T-helper 9 cell (primary cell): ENCODE measurements at regions not wholly inside any gene's neighbourhood (a gene's known extent, or its start where the extent isn't known, plus 50 kb on each side); places are given as distances from the start of the nearest gene placed in this dataset.

ENCODE experiments used
- DNase-seq: peaks from one replicate; pipeline ENCODE4 v3.0.0-alpha.2; 2020

DNA sequence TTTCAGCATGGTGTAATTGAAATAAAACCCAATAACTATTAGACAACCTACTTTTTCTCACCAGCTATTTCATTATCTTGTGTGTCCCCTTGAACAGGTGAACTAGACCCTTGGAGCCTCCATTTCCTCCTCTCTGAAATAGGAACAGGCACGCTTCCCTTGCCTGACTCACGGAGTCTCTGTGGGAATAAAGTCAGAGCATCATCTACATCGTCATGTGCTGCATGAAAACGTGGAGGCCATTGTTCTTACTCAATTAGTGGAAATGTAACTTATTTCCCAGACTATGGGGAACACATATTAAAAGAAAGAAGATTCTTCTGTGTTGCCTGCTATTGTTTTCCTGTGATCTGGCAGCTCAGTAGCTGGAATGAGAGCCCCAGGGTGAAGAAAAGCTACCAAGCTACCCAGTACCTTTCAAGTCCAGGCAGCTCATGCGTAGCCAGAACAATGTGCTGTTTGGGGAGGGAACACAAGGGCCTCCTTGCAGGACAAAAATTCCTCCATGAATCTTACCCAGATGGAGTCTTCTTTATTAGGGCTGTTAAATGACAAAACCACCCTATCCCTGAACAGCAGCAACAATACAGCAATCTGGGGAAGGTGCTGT, 59.8 kb downstream of the SOX11 start:
- no peak for DNase-seq

DNA sequence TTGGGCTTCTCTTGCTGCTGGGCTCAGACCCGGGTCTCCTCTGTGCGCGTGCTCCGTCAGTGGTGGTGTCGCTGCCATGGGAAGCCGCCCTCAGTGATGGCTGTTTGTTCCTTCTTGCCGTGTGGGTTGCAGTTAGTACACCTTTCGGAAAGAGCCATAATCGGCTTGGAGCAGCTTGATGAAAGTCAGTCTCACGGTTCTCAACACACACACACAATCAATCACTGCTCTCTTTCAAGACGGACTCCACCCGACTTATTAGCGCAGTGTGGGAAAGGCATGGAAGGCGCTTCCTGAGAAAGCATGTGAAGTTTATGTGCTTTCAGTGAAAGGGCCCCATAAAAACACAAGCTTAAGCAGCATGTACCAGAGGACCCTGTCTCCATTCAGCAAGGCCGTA, 64.1 kb downstream of the SOX11 start:
- no peak for DNase-seq

DNA sequence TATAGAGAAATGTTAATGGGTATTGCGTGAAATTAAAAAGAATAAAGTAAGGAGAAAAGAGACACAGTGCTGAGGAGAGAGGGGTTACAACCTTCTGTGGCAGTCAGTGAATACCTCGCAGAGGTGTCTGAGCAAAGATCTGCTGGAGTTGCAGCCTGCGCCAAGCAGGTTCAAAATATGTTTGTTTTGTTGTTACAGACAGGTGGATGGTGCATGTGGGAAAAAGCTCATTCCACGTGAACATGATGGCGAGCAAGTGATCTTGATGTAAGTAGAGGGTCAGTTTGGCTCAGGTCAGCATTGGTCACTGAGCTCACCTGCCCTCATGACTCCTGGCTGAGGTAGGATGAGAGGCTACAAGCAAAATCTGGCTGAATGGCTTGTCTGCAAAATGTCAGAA, 66.2 kb downstream of the SOX11 start:
- no peak for DNase-seq

DNA sequence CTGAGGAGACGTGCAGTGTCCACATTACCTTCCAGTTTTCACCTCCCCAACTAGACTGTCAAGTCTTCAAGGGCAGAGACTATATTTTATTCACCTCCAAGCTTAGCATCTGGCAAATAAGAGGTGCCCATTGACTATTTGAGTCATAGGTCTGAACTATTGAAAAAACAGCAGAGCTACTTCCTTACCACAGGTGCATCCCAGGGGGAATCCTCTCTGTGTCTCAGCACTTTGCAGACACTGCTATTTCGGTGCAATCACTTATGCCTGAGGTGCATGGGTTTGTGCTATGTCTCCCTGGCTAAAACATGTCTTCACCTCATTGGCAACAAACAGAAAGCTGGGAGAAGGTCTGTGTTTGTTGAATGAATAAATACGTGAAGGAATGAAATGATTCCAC, 67.8 kb downstream of the SOX11 start:
- DNase-seq: no peak

DNA sequence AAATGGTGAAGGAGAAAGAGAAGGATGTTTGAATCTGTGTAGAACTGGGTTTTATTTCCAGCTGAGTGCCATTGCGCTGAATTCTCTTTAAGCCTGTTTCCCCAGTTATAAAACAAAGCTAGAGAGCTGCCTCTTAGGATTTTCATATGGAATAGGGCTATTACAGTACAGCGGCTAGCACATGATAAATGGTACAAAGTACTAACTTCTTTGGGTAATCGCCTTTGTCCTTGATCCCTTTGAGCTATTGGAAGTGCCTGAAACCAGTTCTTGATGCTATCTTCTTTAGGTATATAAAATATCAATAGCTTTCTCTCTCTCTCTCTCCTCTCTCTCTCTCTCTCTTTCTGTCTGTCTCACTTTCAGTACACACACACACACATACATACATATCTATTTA, 71.3 kb downstream of the SOX11 start:
- DNase-seq: no peak

DNA sequence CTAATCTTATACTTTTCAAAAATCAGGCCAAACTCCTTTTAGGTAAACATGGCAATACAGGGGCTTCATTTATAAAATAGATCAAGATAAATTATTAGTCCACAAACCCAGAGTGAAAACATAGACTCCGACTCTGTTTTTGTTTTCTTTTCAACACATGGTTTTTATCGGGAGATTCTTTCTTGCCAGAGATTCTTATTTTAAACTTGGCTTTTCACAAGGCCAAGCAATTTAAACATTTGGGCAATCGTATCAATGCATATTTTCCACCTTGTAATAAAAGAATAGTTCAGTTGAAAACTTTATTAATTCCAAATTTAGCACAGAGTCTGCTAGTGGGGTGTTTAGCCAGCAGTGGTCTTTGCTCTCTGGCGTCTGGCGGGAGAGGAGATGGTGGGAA, 71.9 kb downstream of the SOX11 start:
- DNase-seq: no peak

- DNase-seq: no peak
Observed at GRCh38 chr2:5766056-5766455, 73.9 kb downstream of the SOX11 start.

GRCh38 chr2:5766561-5766960, 74.4 kb downstream of the SOX11 start:
- no peak for DNase-seq

DNA sequence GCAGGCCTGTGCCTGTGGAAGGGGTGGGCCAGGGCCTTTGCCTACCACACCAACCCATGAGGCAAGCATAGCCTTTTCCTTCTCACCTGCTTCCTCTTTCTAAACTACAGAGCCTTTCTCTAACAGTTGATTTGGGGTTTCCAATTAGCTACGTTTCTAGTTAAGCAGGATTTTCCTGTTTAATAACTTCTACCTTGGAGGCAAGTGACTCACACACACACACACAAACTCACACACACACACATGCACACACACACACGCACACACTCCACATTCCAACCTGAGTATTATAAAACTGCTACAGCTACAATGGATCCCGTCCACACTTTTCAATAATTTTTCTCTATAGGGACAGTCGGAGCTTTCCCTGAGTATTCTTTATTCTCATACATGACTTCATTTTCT, 84.9 kb downstream of the SOX11 start:
- no peak for DNase-seq

GRCh38 chr2:5781679-5782078, 89.5 kb downstream of the SOX11 start:
- no peak for DNase-seq

DNA sequence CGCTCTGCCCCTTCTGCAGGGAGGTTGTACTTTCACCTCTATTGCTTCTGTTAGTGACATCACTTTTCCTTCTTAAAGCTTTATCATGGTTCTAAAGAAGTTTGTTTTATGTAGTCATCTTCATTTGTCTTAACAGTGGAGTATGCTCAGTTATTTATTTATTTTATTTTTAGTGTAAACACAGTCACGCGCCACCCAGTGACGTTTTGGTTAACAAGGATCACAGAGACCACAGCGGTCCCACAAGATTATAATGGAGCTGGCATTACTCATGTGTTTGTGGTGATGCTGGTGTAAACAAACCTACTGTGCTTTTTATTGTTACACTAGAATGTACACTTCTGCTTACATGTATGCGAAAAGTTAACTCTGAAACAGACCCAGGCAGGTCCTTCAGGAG, 89.9 kb downstream of the SOX11 start:
- DNase-seq: no peak

- no peak for DNase-seq
Observed at GRCh38 chr2:5788447-5788846, 96.3 kb downstream of the SOX11 start.

GRCh38 chr2:5791371-5791770, 99.2 kb downstream of the SOX11 start:
- DNase-seq: no peak

DNA sequence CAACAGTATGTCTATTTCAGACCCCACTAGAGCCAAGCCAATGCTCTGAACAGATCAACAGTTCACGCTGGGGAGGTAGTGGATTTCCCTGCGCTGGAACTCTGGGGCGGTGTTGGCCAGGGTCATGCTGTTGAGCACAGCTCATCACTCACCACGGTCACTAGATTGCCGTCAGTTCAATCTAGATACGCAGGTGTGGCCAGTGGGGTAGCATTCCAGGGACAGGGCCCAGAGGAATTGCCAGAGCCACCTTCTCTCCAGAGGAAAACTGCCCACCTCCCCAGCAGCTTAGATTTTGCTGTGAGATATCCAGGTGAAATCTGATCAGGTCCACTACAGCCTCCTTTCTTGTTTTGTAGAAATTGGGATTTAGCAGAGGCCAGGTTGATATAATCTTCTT, 101.8 kb downstream of the SOX11 start:
- DNase-seq: no peak

- no peak for DNase-seq
Observed at GRCh38 chr2:5798084-5798483, 105.9 kb downstream of the SOX11 start.

DNA sequence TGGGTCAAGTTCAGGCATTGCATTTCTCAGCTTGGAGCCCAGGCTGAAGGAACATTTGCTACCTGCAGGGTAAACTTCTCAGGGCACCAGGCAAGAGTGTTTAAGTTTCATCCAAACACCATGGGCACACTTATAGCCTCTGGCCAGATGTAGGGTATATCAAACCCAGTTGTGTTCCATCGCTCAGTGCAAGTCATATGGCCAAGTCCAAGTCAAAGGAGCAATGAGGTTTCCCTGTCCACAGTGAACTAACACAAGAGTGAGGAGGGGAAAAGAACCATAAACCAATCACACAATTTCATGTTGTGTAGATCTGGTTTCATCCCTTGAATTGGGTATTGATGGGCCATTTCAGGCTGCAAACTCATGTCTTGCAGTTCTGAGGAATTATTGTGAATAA, 107.2 kb downstream of the SOX11 start:
- no peak for DNase-seq

DNA sequence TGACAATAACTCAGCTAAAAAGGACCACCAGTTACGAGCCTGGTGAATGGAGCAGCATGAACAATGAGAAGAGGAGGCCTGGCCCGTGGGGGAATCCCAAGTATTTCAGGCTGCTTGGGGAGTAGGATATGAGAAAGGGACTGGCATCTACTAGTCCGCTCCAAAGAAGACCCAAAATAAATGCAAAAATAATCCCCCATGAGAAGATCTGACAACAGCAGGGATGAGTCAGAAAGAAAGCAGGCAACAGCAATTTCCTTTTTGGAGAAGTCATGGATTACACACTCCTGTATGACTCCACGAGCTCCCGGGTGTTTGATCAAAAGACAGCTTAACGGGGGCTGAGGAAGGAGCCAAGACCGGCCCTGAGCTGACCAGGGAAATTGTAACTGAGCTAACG, 111.4 kb downstream of the SOX11 start:
- no peak for DNase-seq

- no peak for DNase-seq
Observed at GRCh38 chr2:5818961-5819600, 126.9 kb downstream of the SOX11 start.

DNA sequence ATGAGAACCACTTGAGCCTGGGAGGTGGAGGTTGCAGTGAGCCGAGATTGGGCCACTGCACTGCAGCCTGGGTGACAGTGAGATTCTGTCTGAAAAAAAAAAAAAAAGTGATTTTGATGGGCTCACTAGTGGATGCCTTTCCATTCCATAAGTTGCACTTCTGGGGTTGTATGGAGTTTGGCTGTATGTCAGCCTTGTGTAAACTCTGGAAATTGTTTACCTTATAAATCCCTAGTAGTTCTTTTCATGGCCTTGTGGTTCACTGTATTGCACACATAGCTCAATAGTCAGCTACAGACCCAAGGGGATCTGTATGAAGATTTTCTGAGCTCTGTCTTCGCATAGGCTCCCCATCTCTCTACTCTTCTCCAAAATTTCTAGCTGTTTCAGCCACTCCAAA, 131.9 kb downstream of the SOX11 start:
- DNase-seq: no peak

GRCh38 chr2:5825686-5826085, 133.5 kb downstream of the SOX11 start:
- DNase-seq: no peak

- DNase-seq: no peak
Observed at GRCh38 chr2:5826979-5827655, 134.9 kb downstream of the SOX11 start.

DNA sequence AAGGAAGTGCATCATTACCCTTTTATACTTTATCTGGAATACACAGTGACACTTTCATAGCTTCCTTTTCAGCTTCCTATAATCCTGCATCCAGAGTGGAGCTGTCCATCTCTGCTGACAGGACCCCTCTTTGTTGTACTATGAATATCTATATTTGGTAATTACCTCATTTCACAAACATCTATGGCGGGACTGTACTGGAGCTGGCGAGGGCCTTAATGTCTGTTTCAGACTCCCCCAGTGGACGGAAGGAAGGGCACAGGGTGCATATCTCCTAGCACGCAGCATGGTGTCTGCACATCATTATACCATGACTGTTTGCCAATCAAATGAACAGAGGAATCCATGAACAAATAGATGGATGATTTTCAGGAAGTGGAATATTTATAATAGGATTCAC, 142.3 kb downstream of the SOX11 start:
- no peak for DNase-seq

DNA sequence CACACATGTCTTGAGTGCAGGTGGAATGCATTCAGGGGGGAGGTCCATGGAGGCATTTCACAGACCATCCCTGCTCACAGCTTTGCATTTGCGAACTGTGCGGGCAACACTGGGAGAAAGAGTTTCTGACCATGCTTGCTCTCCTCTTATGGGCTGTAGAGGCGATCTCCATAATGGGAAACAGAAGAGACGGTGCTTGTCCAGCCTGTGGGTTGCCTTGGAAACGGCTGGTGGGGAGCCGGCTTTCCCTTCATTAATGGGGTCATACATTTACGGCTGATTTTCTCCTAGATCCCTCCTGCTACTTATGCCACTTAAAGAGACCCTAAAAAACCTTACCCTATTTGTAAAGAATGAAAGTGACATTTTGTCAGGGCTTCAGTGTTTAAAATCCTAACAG, 147.4 kb downstream of the SOX11 start:
- DNase-seq: no peak

GRCh38 chr2:5841126-5841525, 148.9 kb downstream of the SOX11 start:
- DNase-seq: no peak

- no peak for DNase-seq
Observed at GRCh38 chr2:5842326-5842725, 150.1 kb downstream of the SOX11 start.
